NCI-H1694 treated with DMSO at 0.1 percent for 48 hours (cell line): ENCODE measurements at regions not wholly inside any gene's neighbourhood (a gene's known extent, or its start where the extent isn't known, plus 50 kb on each side); places are given as distances from the start of the nearest gene placed in this dataset.
"Not testable (repeated sequence)": the region's sequence is repeated elsewhere in the genome, so short reads cannot be mapped to it uniquely, and the experiment has no call there.

ENCODE experiments used
- DNase-seq: peaks from one replicate; lab custom pipeline; 2025; lab: John Stamatoyannopoulos, UW

GRCh38 chr5:92695123-92696003 lies 885.7 kb downstream of the NR2F1-AS1 start:
- DNase-seq, result no peak

- DNase-seq, result no peak
These were observed 887.0 kb downstream of the NR2F1-AS1 start for GRCh38 chr5:92694067-92694466.

GRCh38 chr5:92691955-92692354 lies 889.1 kb downstream of the NR2F1-AS1 start:
- DNase-seq, result not testable (repeated sequence)

GRCh38 chr5:92687821-92688722 lies 892.9 kb downstream of the NR2F1-AS1 start:
- no peak for DNase-seq

- DNase-seq, result no peak
These were observed 902.4 kb downstream of the NR2F1-AS1 start for GRCh38 chr5:92678640-92679039.

- DNase-seq, result no peak
These were observed 904.5 kb downstream of the NR2F1-AS1 start for GRCh38 chr5:92676215-92677165.

GRCh38 chr5:92674321-92674720 lies 906.7 kb downstream of the NR2F1-AS1 start:
- DNase-seq, result no peak

- DNase-seq, result no peak
These were observed 915.5 kb downstream of the NR2F1-AS1 start for GRCh38 chr5:92665506-92665905.

GRCh38 chr5:92662741-92663140 lies 918.3 kb downstream of the NR2F1-AS1 start:
- DNase-seq, result no peak

GRCh38 chr5:92659246-92659645 lies 921.8 kb downstream of the NR2F1-AS1 start:
- no peak for DNase-seq

- not testable (repeated sequence) for DNase-seq
These were observed 926.4 kb downstream of the NR2F1-AS1 start for GRCh38 chr5:92654601-92655000.

GRCh38 chr5:92653730-92654461 lies 927.1 kb downstream of the NR2F1-AS1 start:
- no peak for DNase-seq

- DNase-seq, result peak; percentile 47
These were observed 928.3 kb downstream of the NR2F1-AS1 start for GRCh38 chr5:92652756-92653155.

GRCh38 chr5:92644266-92644886 lies 936.6 kb downstream of the NR2F1-AS1 start:
- no peak for DNase-seq

GRCh38 chr5:92641031-92641962 lies 939.7 kb downstream of the NR2F1-AS1 start:
- DNase-seq, result peak; percentile 26

GRCh38 chr5:92640340-92640739 lies 940.7 kb downstream of the NR2F1-AS1 start:
- DNase-seq, result no peak

- no peak for DNase-seq
These were observed 943.1 kb downstream of the NR2F1-AS1 start for GRCh38 chr5:92637960-92638359.

- no peak for DNase-seq
These were observed 943.8 kb downstream of the NR2F1-AS1 start for GRCh38 chr5:92637247-92637646.

GRCh38 chr5:92635001-92635461 lies 946.0 kb downstream of the NR2F1-AS1 start:
- no peak for DNase-seq
